HG03175 (cell line): ENCODE measurements at regions not wholly inside any gene's neighbourhood (a gene's known extent, or its start where the extent isn't known, plus 50 kb on each side); places are given as distances from the start of the nearest gene placed in this dataset.

Source experiments
- ATAC-seq: cut with Tn5 transposase; IDR thresholded peaks from one replicate; pipeline ENCODE4 v1.9.1; 2021; ENCODE audit warnings: mild to moderate bottlenecking, moderate library complexity; ENCODE audit not compliant: unreplicated experiment

DNA sequence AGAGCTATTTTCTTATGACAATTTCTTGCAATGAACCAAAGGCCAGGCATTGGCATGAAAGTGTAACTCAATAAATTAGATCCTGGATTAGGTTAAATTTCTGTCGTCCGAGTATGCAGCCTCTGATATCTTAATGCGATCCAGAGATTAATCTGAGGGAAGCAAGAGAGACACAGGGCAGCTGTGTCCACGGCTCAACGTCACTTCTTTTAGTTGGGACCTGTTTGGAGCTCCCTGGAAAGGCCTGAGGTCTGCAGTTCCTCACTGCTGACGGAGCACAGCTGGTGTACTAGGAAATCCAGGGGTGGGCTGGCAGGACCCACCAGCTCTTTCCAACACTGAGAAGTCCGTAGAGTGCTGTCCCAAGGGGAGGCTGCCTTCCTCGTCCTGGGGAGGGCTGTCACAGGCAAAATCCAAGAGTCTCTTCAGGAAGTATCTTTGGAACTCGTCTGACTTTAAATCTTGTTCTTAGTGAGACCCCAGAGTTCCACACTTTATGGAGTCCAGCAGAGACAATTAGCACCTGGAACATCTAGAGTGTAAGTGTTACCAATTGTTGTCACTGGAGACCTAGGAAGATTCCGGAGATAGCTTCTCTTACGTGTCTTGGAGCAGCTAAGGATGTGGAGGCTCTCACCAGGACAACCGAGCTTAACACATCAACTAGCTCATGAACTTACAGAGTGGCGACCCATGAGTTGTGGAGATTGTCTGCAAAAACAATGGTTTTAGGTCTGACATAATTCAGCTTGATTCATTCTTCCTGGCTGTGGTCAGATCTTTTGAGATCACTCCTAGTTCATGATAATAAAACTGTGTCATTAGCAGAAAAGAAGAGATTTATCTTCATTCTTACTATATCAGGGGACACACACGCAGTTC lies 173.7 kb downstream of the ACKR3 start:
- no peak for ATAC-seq

DNA sequence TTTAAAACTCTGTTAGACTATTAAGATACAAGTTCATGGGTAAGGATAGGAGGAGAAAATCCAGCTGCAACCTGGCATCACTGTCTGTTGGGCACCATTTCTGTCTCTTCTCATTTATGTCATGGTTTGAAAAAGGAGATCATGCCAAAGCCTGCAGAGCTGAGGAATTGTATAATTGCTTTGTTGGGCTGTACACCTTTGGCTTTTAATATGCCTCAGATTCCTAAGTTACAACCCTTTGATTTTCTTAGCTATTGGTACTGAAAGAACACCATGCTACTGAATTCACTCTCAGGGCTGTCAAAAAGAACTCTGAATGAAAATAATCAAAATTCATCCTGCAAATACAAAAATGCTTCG lies 174.3 kb downstream of the ACKR3 start:
- no peak for ATAC-seq

DNA sequence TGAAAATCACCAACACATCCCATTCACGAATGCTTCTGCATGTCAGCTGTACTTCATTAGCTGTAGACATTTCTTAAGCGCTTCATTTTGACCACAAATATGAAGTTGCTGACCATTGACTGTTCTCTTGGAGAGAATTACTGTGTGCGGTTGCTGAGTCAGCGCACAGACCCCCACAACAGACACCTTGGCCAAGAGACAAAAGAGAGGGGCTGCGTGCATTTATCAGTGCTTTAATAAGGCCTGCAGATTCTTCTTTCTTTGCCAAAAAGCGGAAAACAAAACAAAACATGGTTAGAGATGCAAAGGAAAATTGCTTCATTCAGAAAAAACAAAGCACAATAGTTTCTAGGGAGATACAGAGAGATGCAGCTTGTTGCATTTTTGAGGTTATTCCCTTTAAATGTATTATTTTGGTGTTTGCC lies 174.7 kb downstream of the ACKR3 start:
- no peak for ATAC-seq

DNA sequence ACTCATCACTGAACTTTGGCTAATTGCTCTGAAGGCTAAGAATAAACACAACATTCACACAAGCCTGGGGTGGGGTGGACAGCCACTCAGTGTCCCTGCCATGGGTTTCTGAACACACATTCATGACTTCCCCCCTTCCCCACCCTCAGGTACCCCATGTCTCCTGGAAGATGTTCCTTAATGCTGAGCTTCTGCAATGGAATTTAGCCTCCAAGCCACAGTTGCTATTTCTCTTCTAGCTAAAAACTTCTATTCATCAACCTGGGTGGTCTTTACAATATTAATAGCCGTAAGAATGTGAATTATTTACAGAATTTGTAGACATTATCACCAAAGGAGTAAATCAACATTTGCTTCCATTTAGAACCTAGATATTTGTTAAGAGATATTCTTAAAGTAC lies 175.1 kb downstream of the ACKR3 start:
- ATAC-seq, result no peak

DNA sequence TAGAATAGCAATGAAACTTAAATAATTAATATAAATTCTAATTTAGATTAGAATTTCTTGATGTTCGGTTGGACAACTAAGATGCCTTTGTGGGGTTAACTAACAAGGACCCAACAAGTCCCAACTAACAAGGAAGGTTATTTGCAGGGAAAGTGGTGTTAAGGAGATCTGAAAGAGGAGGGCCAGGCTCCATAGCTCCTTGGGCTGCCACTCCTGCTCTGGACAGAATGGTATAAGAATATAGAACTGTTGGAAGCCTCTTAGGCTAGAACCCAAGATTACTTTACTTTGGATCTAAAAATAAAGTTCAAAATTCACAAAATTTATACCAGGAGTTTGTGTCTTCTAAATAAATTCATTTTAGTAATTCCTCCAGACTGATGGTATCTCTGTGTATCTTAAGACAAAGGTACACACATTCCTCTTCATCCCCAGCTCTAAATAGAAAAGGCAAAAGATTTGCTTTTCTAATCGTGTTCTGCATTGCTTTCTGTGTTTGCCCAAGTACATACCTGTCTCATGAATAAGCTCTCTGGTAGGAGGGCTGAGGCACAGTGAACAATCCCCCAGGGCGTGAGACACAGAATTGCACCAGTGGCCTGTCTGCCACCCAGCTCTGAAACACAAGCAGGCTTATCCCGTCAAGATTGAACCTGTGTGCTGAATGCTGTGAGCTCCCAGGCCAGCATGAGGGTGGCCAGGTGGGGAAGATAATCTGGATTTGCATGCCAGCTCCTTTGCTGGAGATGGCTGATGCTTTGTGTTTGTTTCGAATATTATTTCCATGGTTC lies 176.0 kb downstream of the ACKR3 start:
- no peak for ATAC-seq

DNA sequence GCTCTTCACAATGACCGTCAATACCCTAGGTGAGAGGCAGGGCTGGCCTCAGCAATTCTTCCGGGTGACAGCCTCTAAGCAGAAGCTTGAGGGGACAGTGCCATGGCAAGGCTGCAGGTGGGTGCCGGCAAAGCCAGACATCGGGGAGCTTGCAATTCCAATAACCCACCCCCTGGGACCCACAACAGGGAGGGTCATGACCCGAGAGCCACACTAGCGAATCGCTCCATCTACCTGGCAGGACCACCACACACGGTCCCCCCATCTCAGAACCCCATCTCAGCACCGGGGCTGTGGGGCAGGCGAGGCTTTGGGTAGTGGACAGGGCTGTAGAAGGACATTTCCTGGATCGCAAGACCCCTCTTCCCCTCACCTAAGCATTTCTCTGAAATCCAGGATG lies 177.2 kb downstream of the ACKR3 start:
- ATAC-seq, result no peak

- no peak for ATAC-seq
Observed at GRCh38 chr2:236747426-236747825, 177.8 kb downstream of the ACKR3 start.

GRCh38 chr2:236747925-236748324 lies 178.3 kb downstream of the ACKR3 start:
- ATAC-seq, result no peak

DNA sequence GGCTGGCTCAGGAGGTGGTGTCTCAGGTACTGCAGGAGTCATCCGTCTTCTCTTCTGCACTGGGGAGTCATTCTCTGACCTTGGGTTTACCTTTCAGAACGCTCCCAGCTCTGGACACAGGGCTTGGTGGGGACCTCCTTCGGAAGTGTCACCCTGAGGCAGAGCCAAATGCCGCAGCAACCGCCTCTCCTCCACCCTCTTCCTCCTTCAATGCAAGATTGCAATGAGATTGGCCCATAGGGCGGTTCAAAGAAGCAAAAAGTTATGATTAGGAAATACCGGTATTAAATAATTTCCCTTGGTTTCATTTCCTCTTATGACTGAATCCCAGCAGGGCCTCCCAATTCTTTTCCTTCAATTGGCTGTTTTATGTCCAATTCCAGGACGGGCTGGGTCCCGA lies 178.8 kb downstream of the ACKR3 start:
- no peak for ATAC-seq

GRCh38 chr2:236748801-236749200 lies 179.2 kb downstream of the ACKR3 start:
- ATAC-seq, result no peak

DNA sequence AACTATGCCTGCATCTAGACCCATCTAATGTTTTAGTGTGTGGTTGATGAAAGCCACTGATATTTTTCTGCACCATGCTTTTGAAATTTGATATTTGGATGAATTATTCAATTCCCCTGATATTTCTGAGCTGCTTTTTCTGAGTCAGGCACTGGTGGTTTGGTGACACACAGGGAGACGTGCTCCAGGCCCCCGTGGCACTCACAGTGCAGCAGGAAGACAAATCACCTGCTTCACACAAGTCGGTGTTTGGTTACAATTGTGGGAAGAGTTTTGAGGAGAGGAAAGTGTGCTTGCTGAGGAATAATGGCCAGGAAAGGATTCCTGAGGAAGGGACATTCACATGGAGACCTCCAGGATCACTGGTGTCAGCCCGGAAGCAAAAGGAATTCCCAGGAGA lies 179.7 kb downstream of the ACKR3 start:
- no peak for ATAC-seq

- ATAC-seq, result no peak
Observed at GRCh38 chr2:236752096-236752495, 182.5 kb downstream of the ACKR3 start.

DNA sequence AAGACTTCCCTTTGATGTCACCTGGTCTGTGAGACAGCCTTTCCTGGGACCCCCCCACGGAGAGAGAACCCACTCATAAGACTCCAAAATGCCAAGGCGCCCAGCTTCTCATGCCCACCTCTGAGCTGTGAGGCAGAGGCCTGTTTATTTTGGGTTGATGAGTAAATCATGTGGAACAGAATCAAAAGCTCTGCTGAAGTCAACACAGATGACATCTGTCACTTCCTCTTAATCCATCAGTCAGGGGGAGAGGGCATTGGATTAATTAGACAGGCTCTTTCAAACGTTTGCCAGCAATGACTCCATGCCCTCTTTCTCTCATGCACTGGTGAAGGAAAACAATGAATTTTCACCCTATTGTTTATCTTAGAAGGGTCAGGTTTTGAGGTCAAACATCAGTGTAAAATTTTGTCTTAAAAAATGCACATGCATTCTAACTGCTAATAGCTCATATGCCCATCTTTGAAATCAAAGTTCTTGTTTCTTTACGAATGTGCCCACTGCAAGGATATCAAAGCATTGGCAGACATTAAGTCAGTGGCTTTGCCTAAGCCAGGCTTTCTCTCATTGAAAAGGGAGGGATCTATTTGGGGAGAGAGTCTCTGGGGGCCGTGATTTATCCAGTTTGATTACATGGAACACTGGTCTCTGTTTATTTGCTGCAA lies 184.1 kb downstream of the ACKR3 start:
- ATAC-seq, result no peak

GRCh38 chr2:236754271-236754944 lies 184.8 kb downstream of the ACKR3 start:
- no peak for ATAC-seq

GRCh38 chr2:236755278-236755840 lies 185.7 kb downstream of the ACKR3 start:
- no peak for ATAC-seq

DNA sequence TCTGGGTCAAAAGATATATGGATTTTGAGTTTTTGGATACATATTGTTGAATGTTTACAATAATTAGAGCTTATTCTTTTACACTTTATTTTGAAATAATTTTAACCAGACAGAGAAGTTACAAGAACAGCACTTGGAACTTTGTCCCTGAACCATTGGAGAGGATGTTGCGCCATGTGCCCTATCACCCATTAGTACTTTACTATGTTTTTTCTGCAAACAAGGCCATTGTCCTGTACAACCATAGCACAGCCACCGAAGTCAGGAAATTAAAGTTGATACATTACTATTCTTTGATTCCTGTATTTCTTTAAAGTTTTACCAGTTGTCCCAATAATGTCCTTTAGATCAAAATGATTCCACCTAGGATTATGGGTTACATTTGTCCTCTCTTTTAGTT lies 188.8 kb downstream of the ACKR3 start:
- no peak for ATAC-seq

DNA sequence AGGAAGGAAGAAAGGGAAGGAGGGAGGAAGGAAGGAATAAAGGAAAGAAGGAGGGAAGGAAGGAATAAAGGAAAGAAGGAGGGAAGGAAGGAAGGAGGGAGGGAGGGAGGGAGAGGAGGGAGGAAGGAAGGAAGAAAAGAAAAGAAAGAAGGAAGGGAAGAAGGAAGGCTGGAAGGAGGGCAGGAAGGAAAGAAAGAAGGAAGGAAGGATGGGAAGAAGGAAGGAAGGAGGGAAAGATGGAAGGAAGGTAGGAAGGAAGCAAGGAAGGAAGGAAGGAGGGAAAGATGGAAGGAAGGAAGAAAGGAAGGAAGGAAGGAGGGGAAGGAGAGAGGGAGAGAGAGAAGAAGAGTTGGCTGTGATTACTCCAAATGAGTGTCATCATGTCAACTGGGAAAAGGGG lies 190.6 kb downstream of the ACKR3 start:
- ATAC-seq, result no peak

GRCh38 chr2:236761358-236761757 lies 191.7 kb downstream of the ACKR3 start:
- ATAC-seq, result no peak

- ATAC-seq, result no peak
Observed at GRCh38 chr2:236762628-236763027, 193.0 kb downstream of the ACKR3 start.

DNA sequence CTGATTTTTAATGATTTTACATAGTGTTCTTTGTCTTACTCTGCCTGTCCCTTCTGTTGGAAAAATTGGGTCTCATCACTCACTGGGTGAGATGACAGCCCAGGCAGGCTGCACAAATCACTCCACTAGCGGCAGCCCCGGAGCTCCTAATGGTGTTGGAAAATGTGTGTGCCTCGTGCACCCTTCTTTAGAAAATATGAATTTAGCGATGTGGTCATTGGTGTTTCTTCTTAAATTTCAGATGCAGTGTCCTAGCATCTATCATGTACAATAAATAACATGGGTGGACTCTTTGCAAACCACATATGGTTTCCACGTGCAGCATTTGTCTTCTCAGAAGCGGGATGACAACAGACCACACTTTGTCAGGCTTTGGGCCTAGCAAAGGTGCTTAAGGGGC lies 194.2 kb downstream of the ACKR3 start:
- no peak for ATAC-seq

GRCh38 chr2:236764716-236765115 lies 195.1 kb downstream of the ACKR3 start:
- ATAC-seq, result no peak
